HL-60 (cell line): ENCODE measurements at regions not wholly inside any gene's neighbourhood (a gene's known extent, or its start where the extent isn't known, plus 50 kb on each side); places are given as distances from the start of the nearest gene placed in this dataset.

Experiments used
- DNase-seq, 2 experiments: peaks; one replicate each; pipeline ENCODE4 v3.0.0-alpha.2; 2010 to 2020; ENCODE audit warnings: low read depth in 1 of 2, low spot score in 1 of 2
- H3K27ac ChIP-seq: fragments of 250-450 bp; sonication (Bioruptor Pico); replicated peaks from 2 replicates; pipeline ENCODE4 v1.5.1; 2020; ENCODE audit warnings: mild to moderate bottlenecking, moderate library complexity
- H3K27me3 ChIP-seq: fragments of 250-450 bp; sonication (Bioruptor Pico); 2 replicates; pipeline ENCODE4 v1.5.1; 2021; ENCODE audit warnings: mild to moderate bottlenecking, moderate library complexity; ENCODE audit not compliant: insufficient read depth, poor library complexity, severe bottlenecking
- H3K4me3 ChIP-seq: replicated peaks from 2 replicates; pipeline ENCODE4 v1.5.1; 2011; ENCODE audit warnings: mild to moderate bottlenecking, control low read depth, low read length; ENCODE audit not compliant: insufficient read depth
- CTCF ChIP-seq: IDR thresholded peaks from one replicate; pipeline ENCODE4 v1.5.1; 2011; ENCODE audit warnings: low read length, control low read depth, inconsistent platforms; ENCODE audit not compliant: insufficient read depth
- GABPA ChIP-seq: IDR thresholded peaks from 2 replicates; pipeline ENCODE4 v1.6.1; 2012; ENCODE audit warnings: low read depth
- POLR2AphosphoS5 ChIP-seq: IDR thresholded peaks from 2 replicates; pipeline ENCODE4 v1.6.1; 2012; ENCODE audit warnings: low read depth
- REST ChIP-seq: IDR thresholded peaks from 2 replicates; pipeline ENCODE4 v1.6.1; 2012; ENCODE audit warnings: low read depth; ENCODE audit not compliant: insufficient replicate concordance
- SPI1 ChIP-seq: IDR thresholded peaks from 2 replicates; pipeline ENCODE4 v1.6.1; 2012; ENCODE audit warnings: low read depth, mild to moderate bottlenecking, borderline replicate concordance

- TF ChIP-seq POLR2AphosphoS5, result no peak
- TF ChIP-seq GABPA, result no peak
- no peak for TF ChIP-seq CTCF
- no peak for TF ChIP-seq SPI1
- TF ChIP-seq REST, result no peak
- Histone ChIP-seq H3K4me3 (no peak overlapping the region), H3K27me3 (no peaks in the 10 kb centered on the region), H3K27ac (no peak overlapping the region)
- no peak for DNase-seq
Observed at GRCh38 chr13:87287721-87288120, 383.4 kb upstream of the SLITRK5 start.

- no peak overlapping the region for H3K27ac ChIP-seq
- TF ChIP-seq GABPA, result no peak
- H3K27me3 ChIP-seq, result no peaks in the 10 kb centered on the region
- H3K4me3 ChIP-seq, result no peak overlapping the region
- no peak for DNase-seq
Observed at GRCh38 chr13:87295636-87296035, 375.5 kb upstream of the SLITRK5 start.

- no peaks in the 10 kb centered on the region for H3K27me3 ChIP-seq
Observed at GRCh38 chr13:87302034-87302433, 369.1 kb upstream of the SLITRK5 start.

More at GRCh38 chr13:87302034-87302433, 369.1 kb upstream of the SLITRK5 start:
- Histone ChIP-seq H3K27ac (no peak overlapping the region), H3K4me3 (no peak overlapping the region)
- no peak for DNase-seq
- TF ChIP-seq POLR2AphosphoS5 (no peak), REST (no peak), SPI1 (no peak), GABPA (no peak), CTCF (no peak)
